Kidney capillary endothelial cell (primary cell): ENCODE measurements at regions not wholly inside any gene's neighbourhood (a gene's known extent, or its start where the extent isn't known, plus 50 kb on each side); places are given as distances from the start of the nearest gene placed in this dataset.
"Not testable (repeated sequence)": the region's sequence is repeated elsewhere in the genome, so short reads cannot be mapped to it uniquely, and the experiment has no call there.

Experiments used
- DNase-seq: peaks from one replicate; pipeline ENCODE4 v3.0.0-alpha.2; 2018; ENCODE audit warnings: low spot score

DNA sequence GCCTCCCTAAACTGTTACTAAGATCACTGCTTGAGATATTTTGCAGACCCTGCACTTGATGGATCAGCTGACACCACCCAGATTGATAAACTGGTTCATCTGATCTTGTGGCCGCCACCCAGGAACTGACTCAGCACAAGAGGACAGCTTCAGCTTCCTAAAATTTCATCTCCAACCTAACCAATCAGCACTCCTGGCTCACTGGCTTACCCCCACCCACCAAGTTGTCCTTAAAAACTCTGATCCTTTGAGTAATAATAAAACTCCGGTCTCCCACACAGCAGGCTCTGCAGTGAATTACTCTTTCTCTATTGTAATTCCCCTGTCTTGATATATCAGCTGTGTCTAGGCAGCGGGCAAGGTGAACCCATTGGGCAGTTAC is 174.8 kb downstream of the UTP18 start:
- no peak for DNase-seq

DNA sequence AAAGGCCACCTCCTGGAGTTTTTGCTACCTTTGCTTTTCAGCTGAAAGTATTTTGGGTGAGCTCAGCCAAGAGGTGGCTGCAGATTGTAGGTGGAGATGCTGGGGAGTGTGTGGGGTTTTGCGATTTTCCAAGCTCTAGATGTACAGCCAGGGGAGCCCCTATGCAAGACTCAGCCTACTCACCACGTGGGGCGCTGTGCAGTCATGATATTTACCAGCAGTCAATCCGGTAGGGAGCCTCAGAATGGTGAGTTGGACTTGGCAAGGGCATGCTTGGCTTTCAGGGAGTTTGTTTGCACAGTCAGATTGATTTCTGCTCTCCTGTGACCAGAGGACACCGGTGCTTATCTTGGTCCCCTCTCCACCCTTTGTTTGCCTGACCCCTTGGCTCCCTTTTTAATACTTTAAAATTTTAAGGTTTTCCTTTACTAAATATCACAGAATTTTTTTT is 175.3 kb downstream of the UTP18 start:
- DNase-seq, result no peak

DNA sequence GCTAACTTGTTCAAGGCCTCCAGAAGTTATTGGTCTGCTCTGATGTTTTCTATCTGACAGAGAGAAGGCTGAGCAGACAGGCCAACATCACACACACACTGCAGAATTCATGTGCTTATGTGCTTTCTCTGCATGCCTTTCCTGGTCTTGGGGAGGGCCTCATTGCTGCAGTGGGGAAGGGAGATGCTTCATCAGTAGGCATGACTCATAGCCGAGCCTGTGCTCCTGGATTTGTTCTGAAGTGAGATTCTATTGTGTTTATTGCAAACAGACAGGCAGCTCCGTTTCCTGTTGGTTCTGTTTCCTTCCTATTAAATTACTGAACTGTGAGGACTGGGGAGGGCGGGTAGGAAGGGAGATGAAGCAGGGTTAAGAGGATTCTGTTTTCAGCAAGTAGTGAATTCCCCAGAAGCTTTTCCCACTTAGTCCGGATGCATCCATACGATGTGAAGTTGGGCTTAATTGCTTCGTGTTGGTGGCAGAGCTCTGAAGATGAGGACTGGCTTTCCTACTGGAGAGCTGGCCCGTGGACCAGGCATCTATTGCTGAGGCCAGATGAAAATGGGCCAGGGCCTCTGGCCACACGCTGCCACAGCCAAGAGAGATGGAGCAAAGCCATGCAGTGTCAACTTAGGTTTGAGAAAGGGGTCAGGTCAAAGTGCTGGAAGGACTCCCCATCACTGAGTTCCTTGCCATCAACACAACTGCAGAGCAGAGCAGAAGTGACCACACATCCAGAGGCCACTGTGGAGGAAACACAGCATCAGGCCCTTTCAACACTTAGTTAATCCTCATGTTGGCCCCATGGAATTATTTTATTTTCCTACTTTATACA is 179.3 kb downstream of the UTP18 start:
- peak; percentile 74 for DNase-seq

DNA sequence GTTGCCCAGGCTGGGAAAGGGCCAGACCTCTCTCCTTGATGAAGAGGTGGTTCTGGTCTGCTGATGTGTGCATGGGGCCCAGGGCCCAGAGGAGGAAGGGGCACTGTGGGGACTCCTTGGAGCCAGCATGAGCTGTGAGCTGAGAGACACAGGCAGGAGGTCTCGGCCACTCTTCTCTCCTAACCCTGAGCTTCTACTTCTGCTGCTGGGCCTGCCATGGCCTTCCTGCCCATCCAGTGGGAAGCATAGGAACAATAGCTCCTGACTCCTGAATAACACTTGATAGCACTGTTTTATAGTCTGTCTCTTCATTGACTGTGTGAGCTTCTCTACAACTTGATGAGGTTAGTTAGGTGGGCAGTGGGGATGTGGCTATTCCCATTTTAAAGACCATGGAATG is 181.1 kb downstream of the UTP18 start:
- DNase-seq, result no peak

DNA sequence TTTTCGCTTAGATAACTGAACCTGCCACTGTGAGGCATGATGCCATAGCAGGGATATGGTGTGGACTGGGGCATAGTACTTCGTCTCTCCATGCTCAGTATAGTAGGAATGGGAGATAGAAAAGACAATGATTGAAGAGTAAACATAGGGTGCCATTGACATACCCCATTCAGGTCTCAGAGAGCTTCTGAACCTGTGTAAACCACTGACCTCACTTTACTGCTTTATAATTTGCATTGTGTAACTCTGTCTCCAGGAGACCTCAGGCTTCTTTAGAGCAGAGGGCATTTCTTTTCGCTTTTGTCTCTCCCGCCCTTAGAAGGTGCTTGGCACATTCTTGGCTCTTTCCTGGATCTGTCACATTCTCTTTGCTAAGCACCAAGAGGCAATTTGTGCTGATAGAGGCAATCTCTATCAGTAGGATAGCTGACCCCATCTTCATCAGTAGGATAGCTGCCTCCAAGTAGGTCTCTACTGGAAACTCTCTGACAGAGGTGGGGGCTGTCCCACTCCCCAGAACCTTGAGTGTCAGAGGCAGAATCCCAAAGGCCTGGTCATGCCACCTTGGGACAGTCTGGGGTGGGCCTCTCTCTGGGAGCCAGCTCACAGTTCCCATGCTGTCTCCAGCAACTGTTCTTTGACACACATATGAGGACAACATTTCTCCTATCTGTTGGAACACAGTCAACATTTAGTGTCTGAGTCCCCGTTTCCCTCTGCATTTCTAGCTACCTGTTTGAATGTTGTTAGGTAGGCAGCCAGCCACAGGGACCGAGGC is 181.9 kb downstream of the UTP18 start:
- no peak for DNase-seq

- DNase-seq, result no peak
These were observed 183.3 kb downstream of the UTP18 start for GRCh38 chr17:51443646-51444045.

GRCh38 chr17:51445946-51446345 is 185.6 kb downstream of the UTP18 start:
- no peak for DNase-seq

- no peak for DNase-seq
These were observed 194.2 kb downstream of the UTP18 start for GRCh38 chr17:51454456-51454978.

GRCh38 chr17:51455211-51455610 is 194.9 kb downstream of the UTP18 start:
- no peak for DNase-seq

- DNase-seq, result no peak
These were observed 195.6 kb downstream of the UTP18 start for GRCh38 chr17:51455931-51456330.

- no peak for DNase-seq
These were observed 196.6 kb downstream of the UTP18 start for GRCh38 chr17:51456942-51457341.

GRCh38 chr17:51461578-51462004 is 201.2 kb downstream of the UTP18 start:
- peak; percentile 44 for DNase-seq

DNA sequence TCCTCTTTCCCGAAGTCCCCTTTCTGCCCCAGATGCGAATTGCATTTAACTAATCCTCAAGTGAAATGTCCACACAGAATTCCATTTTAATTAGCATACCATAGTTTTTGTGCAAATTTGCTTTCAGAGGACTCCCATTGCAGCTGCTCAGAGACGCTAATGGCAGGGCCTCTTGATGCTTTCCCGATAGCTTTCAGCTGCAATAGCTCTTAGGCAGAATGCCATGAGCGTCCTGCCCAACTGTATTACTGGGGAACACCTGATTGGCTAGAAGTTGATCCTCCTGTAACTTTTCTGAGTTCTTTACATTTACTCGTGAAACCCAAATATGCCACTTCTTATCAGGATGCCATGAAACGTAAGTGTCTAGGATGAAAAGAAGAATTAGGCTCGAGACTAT is 203.0 kb downstream of the UTP18 start:
- DNase-seq, result no peak

DNA sequence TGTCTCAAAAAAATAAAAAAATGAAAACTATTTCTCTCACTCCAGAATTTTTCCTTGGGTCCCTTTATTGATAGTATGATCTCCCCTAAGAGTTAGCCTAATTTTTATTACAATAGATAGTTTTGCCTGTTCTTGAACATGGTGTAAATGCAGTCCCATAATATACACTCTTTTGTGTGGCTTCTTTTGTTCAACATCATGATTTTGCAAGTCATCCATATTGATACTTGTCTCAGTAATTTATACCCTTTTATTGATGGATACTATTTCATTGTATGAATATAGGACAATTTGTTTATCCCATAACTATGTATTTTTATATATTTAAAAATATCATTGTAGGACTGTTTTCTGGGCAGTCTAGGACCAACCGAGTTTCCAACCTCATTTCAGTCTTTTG is 207.0 kb downstream of the UTP18 start:
- DNase-seq, result no peak

DNA sequence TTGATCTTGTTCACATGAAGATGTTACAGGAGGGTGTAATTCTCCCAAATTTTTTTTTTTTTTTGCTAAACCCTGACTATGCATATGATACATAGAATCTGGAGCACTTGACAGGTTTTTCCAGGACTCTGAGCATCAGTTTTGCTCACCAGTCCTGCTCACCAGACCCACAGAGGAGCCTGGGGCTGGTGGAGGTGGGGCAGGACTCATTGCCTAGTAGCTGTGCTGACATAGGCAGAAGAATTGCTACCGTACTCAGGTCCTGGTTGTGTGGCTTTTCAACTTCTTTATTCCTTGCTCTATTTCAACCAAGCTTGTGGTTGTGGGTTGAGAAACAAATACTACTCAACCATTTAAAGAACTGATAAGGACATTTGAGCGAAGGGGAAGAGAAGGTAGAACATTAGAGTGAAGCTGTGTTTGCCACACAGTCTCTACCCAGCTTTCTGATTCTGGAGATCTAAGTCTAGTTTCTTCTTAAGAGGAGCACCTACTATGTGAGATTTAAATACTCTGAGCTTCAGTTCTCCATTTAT is 212.4 kb downstream of the UTP18 start:
- DNase-seq, result no peak

GRCh38 chr17:51474764-51475163 is 214.4 kb downstream of the UTP18 start:
- no peak for DNase-seq

GRCh38 chr17:51475730-51476129 is 215.4 kb downstream of the UTP18 start:
- no peak for DNase-seq

DNA sequence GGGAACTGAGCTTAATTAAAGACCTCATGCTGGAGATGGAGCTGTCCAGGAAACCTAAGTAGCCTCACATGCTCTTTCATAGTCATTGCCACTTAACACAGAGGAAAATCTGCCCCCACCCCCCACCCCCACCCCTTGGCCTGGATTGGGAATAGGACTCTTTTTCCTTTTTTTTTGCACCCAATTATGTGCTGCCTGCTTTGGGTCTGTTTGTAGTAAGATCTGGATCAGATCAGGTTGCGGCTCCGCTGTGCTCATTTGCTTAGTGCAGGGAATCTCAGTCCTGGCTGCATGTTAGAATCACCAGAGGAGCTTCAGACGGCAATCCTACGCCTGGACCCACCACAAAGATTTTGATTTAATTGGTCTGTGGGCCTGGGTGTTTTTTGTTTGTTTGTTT is 219.0 kb downstream of the UTP18 start:
- DNase-seq, result no peak

DNA sequence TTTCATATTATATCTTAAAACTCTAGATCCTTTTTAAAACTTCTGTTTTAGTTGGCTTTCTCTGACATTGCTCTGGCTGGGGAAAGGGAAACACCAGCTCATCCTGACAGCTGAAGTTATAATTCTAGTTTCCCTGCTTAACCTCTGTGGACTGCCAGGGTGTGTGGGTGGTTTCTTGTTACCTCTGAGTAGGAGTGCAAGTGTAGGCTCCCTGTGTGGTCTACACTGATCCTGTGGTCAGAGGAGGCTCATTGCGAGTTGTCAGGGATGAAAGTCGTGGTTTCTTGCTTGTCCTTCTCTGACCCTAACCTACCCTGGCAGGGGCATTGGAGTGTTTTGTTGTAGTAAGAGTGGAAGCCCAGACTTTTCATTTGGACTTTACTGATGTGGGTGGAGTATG is 221.0 kb downstream of the UTP18 start:
- DNase-seq, result no peak

DNA sequence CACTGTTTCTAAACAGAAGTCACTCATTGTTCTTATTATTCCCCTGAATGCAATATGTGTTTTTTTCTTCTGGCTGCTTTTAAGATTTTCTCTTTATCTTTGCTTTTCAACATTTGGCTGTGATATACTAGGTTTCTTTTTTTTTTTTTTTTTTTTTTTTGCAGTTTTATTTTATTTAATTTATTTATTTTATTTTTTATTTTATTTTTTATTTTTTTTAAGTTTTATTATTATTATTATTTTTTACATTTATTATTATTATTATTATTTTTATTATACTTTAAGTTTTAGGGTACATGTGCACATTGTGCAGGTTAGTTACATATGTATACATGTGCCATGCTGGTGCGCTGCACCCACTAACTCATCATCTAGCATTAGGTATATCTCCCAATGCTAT is 221.9 kb downstream of the UTP18 start:
- DNase-seq, result not testable (repeated sequence)

GRCh38 chr17:51486091-51486490 is 225.7 kb downstream of the UTP18 start:
- DNase-seq, result no peak

DNA sequence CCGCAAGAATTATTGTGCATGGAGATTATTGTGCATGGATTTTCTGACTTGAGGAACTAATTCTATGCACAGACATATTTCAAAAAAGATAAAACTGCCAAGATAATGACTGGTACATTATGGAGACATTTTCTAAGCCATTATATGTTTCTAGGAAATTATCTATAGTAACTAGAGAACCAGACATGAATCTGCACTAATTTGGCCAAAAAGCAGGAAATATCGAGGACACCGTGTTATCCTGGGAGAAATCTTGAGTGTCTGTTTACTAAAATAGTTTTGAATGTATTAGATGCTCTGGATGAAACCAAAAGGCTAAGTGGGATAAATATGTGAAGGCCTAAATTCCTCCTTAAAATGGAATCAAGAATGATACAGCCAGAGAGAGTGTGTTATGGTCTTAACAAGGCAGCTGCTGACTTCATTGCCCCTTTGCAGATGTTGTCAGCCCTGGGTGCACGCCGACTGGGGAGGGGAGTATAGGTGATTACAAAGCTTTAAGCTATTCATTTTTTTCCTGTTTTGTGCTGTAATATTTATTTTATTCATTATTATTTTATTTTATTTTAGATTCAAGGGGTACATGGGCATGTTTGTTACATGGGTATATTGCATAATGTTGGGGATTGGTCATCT is 226.7 kb downstream of the UTP18 start:
- no peak for DNase-seq
